ENCODE measurements at regions not wholly inside any gene's neighbourhood (a gene's known extent, or its start where the extent isn't known, plus 50 kb on each side); places are given as distances from the start of the nearest gene placed in this dataset.

DNA sequence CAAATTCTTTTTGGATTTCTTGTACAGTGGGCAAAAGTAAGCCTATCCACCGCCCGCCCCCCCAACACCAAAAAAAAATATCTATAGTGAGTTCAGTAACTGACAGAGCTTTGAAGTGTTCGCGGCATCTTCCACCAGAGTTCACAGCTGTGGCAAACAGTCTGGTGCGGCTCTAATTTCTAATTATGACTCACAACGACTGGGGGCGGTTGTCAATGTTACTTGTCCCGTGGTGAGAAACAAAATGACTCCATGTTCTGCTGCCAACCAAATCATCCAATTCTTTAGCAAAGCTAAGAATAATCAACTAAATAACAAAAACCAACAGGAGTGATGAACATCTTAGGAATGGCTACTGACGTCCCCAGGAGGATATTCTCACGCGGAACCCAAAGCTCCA, 392.5 kb upstream of the SALL3 start:
- TF ChIP-seq, protein P1, sequence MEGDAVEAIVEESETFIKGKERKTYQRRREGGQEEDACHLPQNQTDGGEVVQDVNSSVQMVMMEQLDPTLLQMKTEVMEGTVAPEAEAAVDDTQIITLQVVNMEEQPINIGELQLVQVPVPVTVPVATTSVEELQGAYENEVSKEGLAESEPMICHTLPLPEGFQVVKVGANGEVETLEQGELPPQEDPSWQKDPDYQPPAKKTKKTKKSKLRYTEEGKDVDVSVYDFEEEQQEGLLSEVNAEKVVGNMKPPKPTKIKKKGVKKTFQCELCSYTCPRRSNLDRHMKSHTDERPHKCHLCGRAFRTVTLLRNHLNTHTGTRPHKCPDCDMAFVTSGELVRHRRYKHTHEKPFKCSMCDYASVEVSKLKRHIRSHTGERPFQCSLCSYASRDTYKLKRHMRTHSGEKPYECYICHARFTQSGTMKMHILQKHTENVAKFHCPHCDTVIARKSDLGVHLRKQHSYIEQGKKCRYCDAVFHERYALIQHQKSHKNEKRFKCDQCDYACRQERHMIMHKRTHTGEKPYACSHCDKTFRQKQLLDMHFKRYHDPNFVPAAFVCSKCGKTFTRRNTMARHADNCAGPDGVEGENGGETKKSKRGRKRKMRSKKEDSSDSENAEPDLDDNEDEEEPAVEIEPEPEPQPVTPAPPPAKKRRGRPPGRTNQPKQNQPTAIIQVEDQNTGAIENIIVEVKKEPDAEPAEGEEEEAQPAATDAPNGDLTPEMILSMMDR (IDR thresholded peaks at IDR 0.05) = no peak

DNA sequence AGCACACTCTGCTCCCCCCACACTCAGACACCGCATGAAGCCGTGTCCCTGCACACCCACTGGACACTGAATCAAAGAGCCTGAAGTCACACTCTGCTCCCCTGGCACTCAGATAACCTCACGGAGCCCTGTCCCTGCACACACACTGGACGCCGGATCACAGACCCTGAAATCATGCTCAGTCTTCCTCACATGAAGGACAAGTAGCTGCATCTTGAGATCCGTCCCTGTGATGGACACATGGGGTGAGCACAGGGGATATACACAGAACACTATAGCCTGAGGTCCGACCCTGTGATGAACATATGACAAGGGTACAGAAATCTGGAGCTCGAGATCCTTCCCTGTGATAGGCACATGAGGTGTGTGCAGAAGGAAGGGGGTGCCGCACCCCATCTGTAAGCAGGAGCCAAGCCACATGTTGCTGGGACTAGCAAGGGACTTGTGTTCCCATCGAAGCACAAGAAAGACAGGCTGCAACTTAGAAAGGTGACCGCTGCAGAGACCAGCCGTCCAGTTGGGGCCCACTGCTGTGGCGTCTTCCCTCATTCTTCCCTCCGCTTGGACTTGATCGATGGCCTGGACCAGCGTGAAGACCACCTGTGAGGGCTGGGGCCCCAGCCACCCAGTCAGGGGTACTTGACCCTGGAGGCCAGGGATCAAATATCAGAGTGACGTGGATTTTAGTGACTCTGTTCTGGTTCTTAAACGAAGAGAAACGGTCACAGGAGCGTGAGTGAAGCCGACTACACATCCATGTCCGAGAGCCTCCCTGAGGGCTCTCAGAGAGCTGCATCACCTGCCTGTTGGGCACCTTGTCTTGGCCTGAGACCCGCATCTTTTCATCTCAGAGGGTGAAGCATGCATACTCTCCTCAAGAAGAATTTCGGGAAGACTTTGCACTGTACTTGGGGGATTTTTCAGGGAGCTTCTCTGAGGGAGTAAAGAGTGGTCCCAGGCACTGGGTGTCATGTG, 391.7 kb upstream of the SALL3 start:
- TF ChIP-seq, protein P1 (IDR thresholded peaks at IDR 0.05) = no peak

DNA sequence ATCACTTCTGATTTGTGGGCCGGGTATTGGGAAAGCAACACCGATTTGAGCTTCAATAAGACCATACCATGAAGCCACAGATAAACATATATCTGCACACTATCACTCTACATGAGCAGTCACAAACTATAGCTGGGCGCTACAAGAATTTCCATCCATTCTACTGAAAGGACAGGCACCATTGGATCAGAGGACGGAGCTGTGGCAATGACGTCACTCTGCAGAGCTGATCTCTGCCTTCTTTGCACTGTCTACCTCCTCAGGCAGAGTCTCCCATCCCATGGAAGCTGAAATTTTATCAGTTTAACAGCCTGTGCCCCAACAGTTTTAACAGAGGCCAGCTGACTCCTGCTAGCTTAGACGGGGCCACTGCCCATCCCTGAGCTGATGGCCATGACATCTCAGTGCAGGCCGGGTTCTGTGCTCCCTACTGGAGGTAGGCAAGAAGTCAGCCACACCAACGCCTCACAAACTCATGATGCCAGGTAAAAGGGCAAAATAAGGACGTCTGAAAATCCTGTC, 389.6 kb upstream of the SALL3 start:
- TF ChIP-seq, protein P1 (IDR thresholded peaks at IDR 0.05) = no peak

DNA sequence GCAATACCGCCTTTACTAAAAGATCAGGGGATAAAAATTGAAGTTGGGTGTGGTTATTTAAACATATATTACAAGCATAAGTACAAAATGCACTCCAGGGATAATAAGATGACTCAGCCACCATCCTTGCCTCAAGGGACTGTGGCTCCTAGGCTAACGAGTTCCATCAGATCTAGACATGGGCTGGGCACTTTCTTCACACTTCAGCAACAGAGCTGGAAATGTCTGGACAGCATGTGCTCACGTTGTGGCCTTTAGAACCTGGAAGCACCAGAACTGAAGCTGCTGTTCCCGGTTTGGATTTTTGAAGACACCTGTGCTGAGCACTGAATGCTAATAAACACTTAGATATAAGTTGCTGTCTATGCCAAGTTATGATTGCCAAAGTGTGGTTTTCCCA, 384.2 kb upstream of the SALL3 start:
- TF ChIP-seq, protein P1 (IDR thresholded peaks at IDR 0.05) = no peak

DNA sequence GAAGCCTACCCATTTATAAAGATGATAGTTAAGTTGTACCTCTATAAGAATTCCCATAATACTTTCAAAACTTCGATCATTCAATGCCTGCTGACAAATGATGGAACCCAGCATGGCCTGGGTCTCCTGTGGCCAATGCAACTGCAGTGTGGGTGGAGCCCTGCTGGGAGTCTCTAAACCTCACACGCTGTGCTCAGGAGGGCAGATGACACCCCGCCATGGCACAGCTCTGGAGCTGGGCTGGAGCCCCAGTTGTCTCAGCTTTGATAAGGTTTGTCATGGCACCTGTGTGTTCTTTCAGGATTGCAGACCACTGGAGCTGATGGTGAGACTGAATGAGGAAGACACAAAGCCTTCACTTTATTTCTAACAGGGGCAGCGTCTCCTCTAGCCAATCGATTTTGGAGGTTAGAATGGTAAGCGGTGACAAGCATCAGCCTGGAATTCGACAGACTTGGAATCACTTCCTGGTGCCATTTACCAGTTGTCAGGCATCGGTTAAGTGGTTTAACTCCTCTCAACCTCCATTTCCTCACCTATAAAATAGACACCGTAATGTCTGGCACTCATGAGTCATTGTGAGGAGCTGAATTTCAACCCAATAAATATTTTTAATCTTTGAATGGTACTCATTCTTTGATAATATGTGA, 383.6 kb upstream of the SALL3 start:
- TF ChIP-seq, protein P1 (IDR thresholded peaks at IDR 0.05) = no peak

DNA sequence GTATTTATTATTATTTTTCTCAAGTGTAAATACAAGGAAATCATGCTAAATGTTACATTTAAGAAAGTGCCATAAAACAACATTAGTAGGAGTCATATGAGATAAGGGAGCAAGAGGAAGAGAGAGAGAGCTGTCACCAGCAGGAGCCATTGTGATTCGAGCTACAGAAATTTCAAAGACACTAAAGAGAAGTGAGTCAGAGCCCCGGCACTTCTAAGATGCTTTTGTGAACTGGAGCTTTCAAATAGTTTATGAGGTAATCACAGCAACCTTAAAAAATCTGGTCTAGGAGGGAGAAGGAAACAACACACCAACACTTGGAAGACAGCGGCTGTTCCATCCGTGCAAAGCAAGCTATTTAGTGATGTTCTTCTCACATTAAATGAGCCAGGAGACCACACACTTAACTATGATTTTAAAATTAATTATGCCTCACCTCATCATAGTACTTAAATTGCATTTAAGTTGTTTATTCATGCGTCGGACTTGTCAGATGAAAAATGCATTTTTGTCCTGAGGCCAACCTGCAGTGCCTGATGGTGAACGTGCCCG, 382.7 kb upstream of the SALL3 start:
- TF ChIP-seq, protein P1 (IDR thresholded peaks at IDR 0.05) = no peak

DNA sequence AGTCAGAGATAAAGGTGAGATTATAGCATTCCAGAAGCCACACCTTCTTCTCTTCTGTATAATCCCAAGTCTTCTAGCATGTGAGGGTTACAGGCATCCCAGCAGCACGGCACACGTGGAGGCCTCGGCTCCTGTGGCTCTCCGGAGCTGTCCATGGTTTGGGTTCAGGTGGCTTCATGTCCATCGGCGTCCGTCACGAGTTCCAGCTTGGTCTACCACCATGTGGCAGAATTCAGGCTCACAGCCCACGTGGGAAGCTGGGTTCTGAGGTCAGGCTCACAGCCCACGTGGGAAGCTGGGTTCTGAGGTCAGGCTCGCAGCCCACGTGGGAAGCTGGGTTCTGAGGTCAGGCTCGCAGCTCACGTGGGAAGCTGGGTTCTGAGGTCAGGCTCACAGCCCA, 378.3 kb upstream of the SALL3 start:
- TF ChIP-seq, protein P1 (IDR thresholded peaks at IDR 0.05) = no peak

Measured in LNCAP (cell line).